Peyer's patch (tissue), 4 donors: ENCODE measurements at regions not wholly inside any gene's neighbourhood (a gene's known extent, or its start where the extent isn't known, plus 50 kb on each side); places are given as distances from the start of the nearest gene placed in this dataset.

ENCODE experiments used
- DNase-seq, 3 donors: peaks; one replicate each; pipeline ENCODE4 v3.0.0-alpha.2; 2017 to 2019
- H3K27ac ChIP-seq, 4 donors: fragments of 200-600 bp; sonication (generic); one replicate each; pipeline ENCODE4 v1.5.1; 2016 to 2019
- H3K27me3 ChIP-seq, 2 donors: fragments of 200-600 bp; sonication (generic); one replicate each; pipeline ENCODE4 v1.5.1; 2019
- H3K36me3 ChIP-seq, 3 donors: fragments of 200-600 bp; sonication (generic); one replicate each; pipeline ENCODE4 v1.5.1; 2016 to 2019
- H3K4me1 ChIP-seq, 4 donors: fragments of 200-600 bp; sonication (generic); one replicate each; pipeline ENCODE4 v1.5.1; 2016 to 2019
- H3K4me3 ChIP-seq, 4 donors: fragments of 200-600 bp; sonication (generic); 1 replicate in 3 of 4; 2 replicates in 1 of 4; pipeline ENCODE4 v1.5.1; 2016 to 2019; ENCODE audit warnings: mild to moderate bottlenecking in 1 of 4
- H3K9me3 ChIP-seq, 4 donors: fragments of 200-600 bp; sonication (generic); one replicate each; pipeline ENCODE4 v1.5.1; 2016 to 2019; ENCODE audit warnings: mild to moderate bottlenecking in 1 of 4
- CTCF ChIP-seq, 6 experiments: fragments of 450-650 bp in 4 of 6; fragments of 200-600 bp in 2 of 6; sonication (generic) in 1 of 6; IDR thresholded peaks; one replicate each; pipeline ENCODE4 v1.5.1; 2017 to 2019; ENCODE audit warnings: antibody characterized with exemption in 6 of 6, mild to moderate bottlenecking in 3 of 6, moderate library complexity in 1 of 6
- POLR2A ChIP-seq, 2 donors: fragments of 450-650 bp; IDR thresholded peaks; one replicate each; pipeline ENCODE4 v1.5.1; 2017; ENCODE audit warnings: antibody characterized with exemption in 2 of 2, mild to moderate bottlenecking in 2 of 2, moderate library complexity in 2 of 2

- TF ChIP-seq CTCF (IDR thresholded peaks at IDR 0.05) (no peak), POLR2A (IDR thresholded peaks at IDR 0.05) (no peak)
- H3K4me1 ChIP-seq: no peaks in the 10 kb centered on the region
- no peak overlapping the region for H3K4me3 ChIP-seq
- no peaks in the 10 kb centered on the region for H3K36me3 ChIP-seq
- no peaks in the 10 kb centered on the region for H3K27me3 ChIP-seq
- H3K9me3 ChIP-seq: no peaks in the 10 kb centered on the region
- no peak overlapping the region for H3K27ac ChIP-seq
- DNase-seq: no peak
Observed at GRCh38 chr4:185995665-185996064, 73.3 kb upstream of the TLR3 start.

- Histone ChIP-seq H3K27ac (no peak overlapping the region), H3K9me3 (no peaks in the 10 kb centered on the region), H3K27me3 (no peaks in the 10 kb centered on the region), H3K4me3 (no peak overlapping the region), H3K4me1 (no peaks in the 10 kb centered on the region), H3K36me3 (no peaks in the 10 kb centered on the region)
- DNase-seq: no peak
- TF ChIP-seq CTCF (IDR thresholded peaks at IDR 0.05) (no peak), POLR2A (IDR thresholded peaks at IDR 0.05) (no peak)
Observed at GRCh38 chr4:185997296-185997695, 71.7 kb upstream of the TLR3 start.

- H3K4me1 ChIP-seq: no peaks in the 10 kb centered on the region
- no peaks in the 10 kb centered on the region for H3K27me3 ChIP-seq
- no peaks in the 10 kb centered on the region for H3K9me3 ChIP-seq
- DNase-seq: no peak
- H3K27ac ChIP-seq: no peak overlapping the region
- H3K36me3 ChIP-seq: no peaks in the 10 kb centered on the region
- no peak overlapping the region for H3K4me3 ChIP-seq
- TF ChIP-seq CTCF (IDR thresholded peaks at IDR 0.05) (no peak), POLR2A (IDR thresholded peaks at IDR 0.05) (no peak)
Observed at GRCh38 chr4:185998791-185999190, 70.2 kb upstream of the TLR3 start.

- H3K4me1 ChIP-seq: no peaks in the 10 kb centered on the region
- H3K27me3 ChIP-seq: no peaks in the 10 kb centered on the region
- H3K9me3 ChIP-seq: no peaks in the 10 kb centered on the region
- H3K4me3 ChIP-seq: no peak overlapping the region
- no peak overlapping the region for H3K27ac ChIP-seq
- TF ChIP-seq CTCF (IDR thresholded peaks at IDR 0.05): no peak
- no peak for TF ChIP-seq POLR2A (IDR thresholded peaks at IDR 0.05)
- H3K36me3 ChIP-seq: no peaks in the 10 kb centered on the region
- DNase-seq: no peak
Observed at GRCh38 chr4:185999207-185999606, 69.7 kb upstream of the TLR3 start.

GRCh38 chr4:186002853-186003252 is 66.1 kb upstream of the TLR3 start:
- DNase-seq: no peak
- TF ChIP-seq CTCF (IDR thresholded peaks at IDR 0.05) (no peak), POLR2A (IDR thresholded peaks at IDR 0.05) (no peak)
- no peak overlapping the region for H3K27ac ChIP-seq

GRCh38 chr4:186003746-186004145 is 65.2 kb upstream of the TLR3 start:
- no peak for TF ChIP-seq CTCF (IDR thresholded peaks at IDR 0.05)
- no peak for TF ChIP-seq POLR2A (IDR thresholded peaks at IDR 0.05)
- no peaks in the 10 kb centered on the region for H3K27me3 ChIP-seq
- no peak for DNase-seq
- no peaks in the 10 kb centered on the region for H3K9me3 ChIP-seq
- no peaks in the 10 kb centered on the region for H3K36me3 ChIP-seq
- no peaks in the 10 kb centered on the region for H3K4me1 ChIP-seq
- H3K27ac ChIP-seq: no peak overlapping the region
- no peak overlapping the region for H3K4me3 ChIP-seq

More at GRCh38 chr4:186002853-186003252, 66.1 kb upstream of the TLR3 start:
- H3K4me1 ChIP-seq: no peaks in the 10 kb centered on the region
- no peaks in the 10 kb centered on the region for H3K27me3 ChIP-seq
- no peaks in the 10 kb centered on the region for H3K9me3 ChIP-seq
- H3K4me3 ChIP-seq: no peak overlapping the region
- H3K36me3 ChIP-seq: no peaks in the 10 kb centered on the region
